AG10803 (cell line): ENCODE measurements at regions not wholly inside any gene's neighbourhood (a gene's known extent, or its start where the extent isn't known, plus 50 kb on each side); places are given as distances from the start of the nearest gene placed in this dataset.
A peak's percentile ranks its signal among the peaks of the same experiment; 100 is the strongest.

Experiments used
- DNase-seq: peaks from one replicate; pipeline ENCODE4 v3.0.0; 2010; ENCODE audit warnings: low read depth
- H3K4me3 ChIP-seq: 2 replicates; pipeline ENCODE4 v1.5.1; 2011; ENCODE audit warnings: mild to moderate bottlenecking, low read length, control low read depth
- TF ChIP-seq, protein P1 (sequence below): conservative IDR thresholded peaks from 2 replicates; pipeline ENCODE4 v1.5.1; 2011; ENCODE audit warnings: mild to moderate bottlenecking, low read length, control low read depth, inconsistent platforms

DNA sequence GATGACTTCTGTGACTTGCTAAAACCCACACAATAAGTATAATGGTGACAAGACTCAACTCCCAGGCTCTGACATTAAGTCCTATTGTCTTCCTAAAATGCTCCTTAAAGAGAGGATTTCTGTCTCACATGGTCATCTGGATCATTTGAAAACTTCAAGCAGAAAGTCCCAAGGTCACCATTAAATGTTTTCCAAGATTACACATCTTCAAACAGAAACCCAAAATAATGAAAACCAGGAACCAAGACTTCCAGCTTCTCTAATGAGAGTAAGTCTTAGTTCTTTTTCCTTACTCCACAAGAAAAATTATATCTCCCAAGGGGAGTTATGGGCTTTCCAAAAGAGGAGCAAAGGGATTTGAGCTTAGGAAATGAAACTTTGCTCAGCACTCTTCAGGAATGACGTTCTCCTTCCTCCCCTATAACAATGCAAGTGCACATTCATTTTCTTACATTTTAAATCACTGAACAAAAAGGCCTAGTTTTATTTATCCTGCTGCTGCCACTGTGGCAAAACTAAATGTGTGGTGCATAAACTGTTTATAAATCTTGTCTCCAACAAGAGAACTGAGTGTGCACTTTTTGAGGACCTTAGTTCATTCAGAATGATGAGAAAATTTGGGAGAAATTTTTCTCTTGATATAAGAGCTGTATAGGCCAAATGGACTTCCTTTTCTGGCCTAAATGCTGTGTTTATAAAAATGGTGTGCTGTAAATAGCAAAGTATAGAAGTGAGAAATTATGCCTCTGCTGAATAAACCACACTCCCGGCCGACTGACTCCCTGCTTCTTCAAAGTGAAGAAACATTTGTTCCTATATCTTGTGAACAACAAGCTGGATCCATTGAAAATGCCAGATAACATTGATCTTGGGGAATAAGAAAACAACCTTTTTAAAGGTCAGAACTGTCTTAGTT, 148.4 kb upstream of the PLEKHG7 start:
- no peak for DNase-seq
- TF ChIP-seq, protein P1, sequence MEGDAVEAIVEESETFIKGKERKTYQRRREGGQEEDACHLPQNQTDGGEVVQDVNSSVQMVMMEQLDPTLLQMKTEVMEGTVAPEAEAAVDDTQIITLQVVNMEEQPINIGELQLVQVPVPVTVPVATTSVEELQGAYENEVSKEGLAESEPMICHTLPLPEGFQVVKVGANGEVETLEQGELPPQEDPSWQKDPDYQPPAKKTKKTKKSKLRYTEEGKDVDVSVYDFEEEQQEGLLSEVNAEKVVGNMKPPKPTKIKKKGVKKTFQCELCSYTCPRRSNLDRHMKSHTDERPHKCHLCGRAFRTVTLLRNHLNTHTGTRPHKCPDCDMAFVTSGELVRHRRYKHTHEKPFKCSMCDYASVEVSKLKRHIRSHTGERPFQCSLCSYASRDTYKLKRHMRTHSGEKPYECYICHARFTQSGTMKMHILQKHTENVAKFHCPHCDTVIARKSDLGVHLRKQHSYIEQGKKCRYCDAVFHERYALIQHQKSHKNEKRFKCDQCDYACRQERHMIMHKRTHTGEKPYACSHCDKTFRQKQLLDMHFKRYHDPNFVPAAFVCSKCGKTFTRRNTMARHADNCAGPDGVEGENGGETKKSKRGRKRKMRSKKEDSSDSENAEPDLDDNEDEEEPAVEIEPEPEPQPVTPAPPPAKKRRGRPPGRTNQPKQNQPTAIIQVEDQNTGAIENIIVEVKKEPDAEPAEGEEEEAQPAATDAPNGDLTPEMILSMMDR = no peak
- H3K4me3 ChIP-seq = no peak overlapping the region

DNA sequence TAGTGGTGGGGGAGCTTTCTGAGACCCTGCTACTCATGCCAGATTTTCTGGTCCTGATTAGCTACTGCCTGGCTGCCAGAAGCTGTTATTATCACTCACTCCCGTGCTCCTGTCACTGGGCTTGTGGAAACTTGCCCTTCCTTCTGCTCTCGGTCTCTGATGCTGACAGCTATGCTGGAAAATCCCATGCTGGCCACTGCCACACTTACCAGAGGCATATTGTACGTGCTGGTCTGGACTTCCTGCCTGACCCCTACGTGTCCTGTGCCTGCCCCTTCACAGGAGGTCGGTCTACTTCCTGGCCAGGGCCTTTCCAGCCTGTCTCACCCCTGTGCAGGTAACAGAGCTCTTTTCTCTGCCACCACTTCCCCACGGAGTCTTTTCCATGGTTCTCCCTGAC, 149.4 kb upstream of the PLEKHG7 start:
- DNase-seq = no peak
- no peak overlapping the region for H3K4me3 ChIP-seq
- TF ChIP-seq, protein P1 = no peak

DNA sequence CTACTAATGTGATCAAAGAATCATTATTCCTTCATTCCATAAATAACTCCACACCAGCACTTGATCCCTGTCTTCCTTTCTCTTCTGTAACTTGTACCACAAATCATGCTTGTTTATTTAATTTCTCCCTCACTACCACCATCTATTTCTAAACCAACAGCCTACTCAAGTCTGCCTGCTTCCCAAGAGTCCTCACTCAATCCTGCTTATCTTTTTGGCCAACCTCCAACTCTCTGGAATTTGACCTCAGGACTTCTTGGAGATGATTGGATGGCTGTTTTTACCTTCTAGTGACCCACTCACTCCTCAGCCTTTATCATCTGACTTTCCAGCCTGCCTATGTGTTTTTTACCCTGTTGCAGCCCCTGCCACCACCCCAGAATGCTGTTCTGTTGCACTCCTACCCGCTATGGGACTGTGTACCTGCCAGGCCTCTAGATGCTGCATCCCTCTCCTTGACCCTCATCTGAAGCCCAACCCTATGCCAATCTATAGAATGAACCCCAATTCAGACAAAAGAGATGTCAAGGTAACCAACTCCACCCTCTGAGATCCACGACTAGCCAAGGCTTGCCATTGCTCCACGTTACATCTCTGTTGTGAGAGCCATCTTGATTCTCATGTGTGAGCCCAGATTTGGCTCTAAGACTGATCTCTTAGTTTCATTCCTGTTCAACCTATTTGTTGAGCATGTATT, 150.2 kb upstream of the PLEKHG7 start:
- no peak overlapping the region for H3K4me3 ChIP-seq
- DNase-seq = no peak
- TF ChIP-seq, protein P1 = no peak

DNA sequence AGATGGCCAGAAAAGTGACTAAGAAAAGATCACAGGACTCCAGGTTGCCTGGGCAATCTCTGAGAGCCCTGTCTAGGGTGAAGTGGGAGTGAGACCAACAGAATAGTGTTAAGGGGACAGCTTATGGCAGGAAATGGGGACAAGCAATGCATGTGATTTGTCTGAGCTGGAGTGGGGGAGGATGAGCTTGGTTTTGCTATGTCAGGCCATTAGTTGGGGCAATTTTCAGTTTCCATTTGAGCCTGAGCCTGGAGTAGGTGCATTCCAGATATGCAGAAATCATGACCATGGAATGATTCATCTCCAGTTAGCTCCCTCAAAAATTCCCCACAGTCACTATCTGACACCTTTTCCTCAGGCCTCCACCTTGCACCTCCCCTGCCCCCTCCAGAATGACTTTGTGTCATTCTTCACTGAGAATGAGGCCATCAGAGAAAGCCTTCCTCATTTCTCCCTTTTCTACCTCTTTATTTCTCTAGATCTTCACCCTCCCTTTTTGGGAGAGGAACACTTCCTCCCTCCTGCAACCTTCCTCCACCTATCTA, 150.9 kb upstream of the PLEKHG7 start:
- TF ChIP-seq, protein P1 = no peak
- no peak overlapping the region for H3K4me3 ChIP-seq
- peak; percentile 34 for DNase-seq

DNA sequence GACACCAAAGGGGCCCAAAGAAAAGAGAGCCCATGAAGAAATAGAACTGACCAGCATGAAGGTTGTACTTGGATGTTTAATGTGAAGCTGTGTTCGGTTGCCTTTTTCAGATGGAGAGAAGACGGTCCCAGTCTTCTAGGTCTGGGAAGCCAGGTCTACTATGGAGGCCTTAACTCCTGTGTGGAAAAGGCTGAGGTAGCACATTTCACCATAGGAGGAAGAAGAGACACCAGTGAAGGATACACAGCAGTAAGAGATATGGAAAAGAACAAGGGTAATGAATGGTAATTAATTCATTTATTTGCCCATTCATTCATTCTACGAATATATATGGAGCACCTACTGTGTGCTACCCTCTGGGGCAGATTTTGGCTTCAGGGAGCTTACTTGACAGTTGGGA, 151.6 kb upstream of the PLEKHG7 start:
- DNase-seq = no peak
- no peak overlapping the region for H3K4me3 ChIP-seq
- TF ChIP-seq, protein P1 = no peak

DNA sequence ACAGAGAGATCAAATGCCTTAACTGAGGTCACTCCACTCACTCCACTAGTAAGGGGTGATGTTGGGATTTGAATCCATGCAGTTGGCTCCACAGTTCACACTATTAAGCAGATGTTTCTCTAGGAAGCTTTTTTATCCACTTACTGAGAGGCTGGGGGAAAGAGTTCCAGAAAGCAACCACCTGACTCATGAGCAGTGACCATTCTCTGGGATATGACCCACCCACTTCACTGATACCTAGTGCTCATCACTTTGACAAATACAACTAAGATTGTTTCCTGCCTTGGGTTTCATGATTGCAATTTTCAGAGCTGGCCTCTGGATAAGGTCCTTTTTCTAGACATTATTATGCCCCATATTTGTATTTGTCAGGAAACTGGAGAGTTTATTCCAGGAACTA, 152.1 kb upstream of the PLEKHG7 start:
- no peak for DNase-seq
- no peak overlapping the region for H3K4me3 ChIP-seq
- TF ChIP-seq, protein P1 = no peak

DNA sequence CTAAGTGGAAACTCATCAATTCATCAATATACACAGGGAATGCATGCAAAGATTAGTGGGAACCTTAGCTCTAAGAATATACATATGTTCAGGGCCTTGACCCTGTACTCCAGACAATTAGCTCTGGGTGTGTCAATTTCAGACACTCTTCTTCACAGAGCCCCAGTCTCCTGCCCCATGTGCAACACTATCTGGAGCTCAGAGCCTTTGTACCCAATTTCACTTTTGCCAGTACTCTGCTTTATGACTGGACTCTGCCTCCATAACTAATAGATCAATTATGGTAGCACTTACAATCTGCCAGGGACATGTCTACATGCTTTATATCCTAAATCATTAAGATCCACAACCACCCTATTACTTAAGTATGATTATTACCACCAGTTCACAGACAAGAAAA, 152.5 kb upstream of the PLEKHG7 start:
- DNase-seq = no peak
- TF ChIP-seq, protein P1 = no peak
- no peak overlapping the region for H3K4me3 ChIP-seq
